Peyer's patch (tissue), 4 donors: ENCODE measurements at regions not wholly inside any gene's neighbourhood (a gene's known extent, or its start where the extent isn't known, plus 50 kb on each side); places are given as distances from the start of the nearest gene placed in this dataset.

Experiments
- CTCF ChIP-seq, 6 experiments: fragments of 450-650 bp in 4 of 6; fragments of 200-600 bp in 2 of 6; sonication (generic) in 1 of 6; IDR thresholded peaks; one replicate each; pipeline ENCODE4 v1.5.1; 2017 to 2019; ENCODE audit warnings: antibody characterized with exemption in 6 of 6, mild to moderate bottlenecking in 3 of 6, moderate library complexity in 1 of 6
- POLR2A ChIP-seq, 2 donors: fragments of 450-650 bp; IDR thresholded peaks; one replicate each; pipeline ENCODE4 v1.5.1; 2017; ENCODE audit warnings: antibody characterized with exemption in 2 of 2, mild to moderate bottlenecking in 2 of 2, moderate library complexity in 2 of 2

- TF ChIP-seq CTCF (IDR thresholded peaks at IDR 0.05) (no peak), POLR2A (IDR thresholded peaks at IDR 0.05) (no peak)
Measured at GRCh38 chr10:111539246-111539645, 462.4 kb downstream of the ADRA2A start.
